ENCODE measurements at regions not wholly inside any gene's neighbourhood (a gene's known extent, or its start where the extent isn't known, plus 50 kb on each side); places are given as distances from the start of the nearest gene placed in this dataset.

- H3K27ac ChIP-seq = no peak overlapping the region
- TF ChIP-seq CTCF (IDR thresholded peaks at IDR 0.05) (peak; percentile 66 to 78 (median 71)), POLR2A (IDR thresholded peaks at IDR 0.05) (no peak)
- no peaks in the 10 kb centered on the region for H3K9me3 ChIP-seq
- H3K4me1 ChIP-seq = no peaks in the 10 kb centered on the region
- peak; percentile 61 to 71 (median 66) for ATAC-seq
- H3K27me3 ChIP-seq = no peaks in the 10 kb centered on the region
- WGBS (ENCODE audit: insufficient coverage, low coverage, low lambda C conversion rate, missing lambda C conversion rate) = 0% methylated on average over 2 of the region's 2 CpGs
- no peak overlapping the region for H3K4me3 ChIP-seq
- no peaks in the 10 kb centered on the region for H3K36me3 ChIP-seq
- DNase-seq = no peak
- intact Hi-C loops (cut with DNase I) = loop anchor here in 1 of 2 donors (10.0 kb wide), 1 partner anchor 209 kb away; no protein-coding TSS in a partner anchor
These were observed 556.3 kb upstream of the ARGLU1 start for GRCh38 chr13:107124129-107124718.

GRCh38 chr13:107121793-107122192, 553.9 kb upstream of the ARGLU1 start:
- H3K36me3 ChIP-seq = no peaks in the 10 kb centered on the region
- TF ChIP-seq POLR2A (IDR thresholded peaks at IDR 0.05) (no peak), CTCF (IDR thresholded peaks at IDR 0.05) (no peak)
- no peak overlapping the region for H3K4me3 ChIP-seq
- H3K9me3 ChIP-seq = no peaks in the 10 kb centered on the region
- intact Hi-C loops (cut with DNase I) = loop anchor here in 1 of 2 donors (10.0 kb wide), 1 partner anchor 207 kb away; no protein-coding TSS in a partner anchor
- H3K27ac ChIP-seq = no peak overlapping the region
- no peaks in the 10 kb centered on the region for H3K27me3 ChIP-seq
- DNase-seq = no peak
- no peaks in the 10 kb centered on the region for H3K4me1 ChIP-seq
- 9% methylated on average over 1 of the region's 1 CpG for WGBS (ENCODE audit: insufficient coverage, low coverage, low lambda C conversion rate, missing lambda C conversion rate)
- peak in 3 of 4 donors; percentile 41 to 85 (median 67) for ATAC-seq

- intact Hi-C loops (cut with DNase I) = loop anchor here in 1 of 2 donors (10.0 kb wide), 1 partner anchor 205 kb away; no protein-coding TSS in a partner anchor
- 70% methylated on average over 7 of the region's 7 CpGs for WGBS (ENCODE audit: insufficient coverage, low coverage, low lambda C conversion rate, missing lambda C conversion rate)
- Histone ChIP-seq H3K4me3 (no peak overlapping the region), H3K27me3 (no peaks in the 10 kb centered on the region), H3K9me3 (no peaks in the 10 kb centered on the region), H3K4me1 (no peaks in the 10 kb centered on the region), H3K27ac (peak overlapping the region in 1 of 3 donors; percentile 16), H3K36me3 (no peaks in the 10 kb centered on the region)
- DNase-seq (no peak), ATAC-seq (peak in 3 of 4 donors; percentile 36 to 58 (median 44))
- no peak for TF ChIP-seq POLR2A (IDR thresholded peaks at IDR 0.05)
- TF ChIP-seq CTCF (IDR thresholded peaks at IDR 0.05) = no peak
These were observed 552.3 kb upstream of the ARGLU1 start for GRCh38 chr13:107119989-107120881.

GRCh38 chr13:107118506-107118905, 550.6 kb upstream of the ARGLU1 start:
- 56% methylated on average over 5 of the region's 5 CpGs for WGBS (ENCODE audit: insufficient coverage, low coverage, low lambda C conversion rate, missing lambda C conversion rate)
- no peaks in the 10 kb centered on the region for H3K4me1 ChIP-seq
- no peak for TF ChIP-seq POLR2A (IDR thresholded peaks at IDR 0.05)
- TF ChIP-seq CTCF (IDR thresholded peaks at IDR 0.05) = no peak
- no peaks in the 10 kb centered on the region for H3K27me3 ChIP-seq
- no peak overlapping the region for H3K4me3 ChIP-seq
- no peaks in the 10 kb centered on the region for H3K9me3 ChIP-seq
- no peak for DNase-seq
- H3K27ac ChIP-seq = no peak overlapping the region
- ATAC-seq = no peak
- intact Hi-C loops (cut with DNase I) = no loop called here
- H3K36me3 ChIP-seq = no peaks in the 10 kb centered on the region
